OCI-LY7 (cell line): ENCODE measurements at regions not wholly inside any gene's neighbourhood (a gene's known extent, or its start where the extent isn't known, plus 50 kb on each side); places are given as distances from the start of the nearest gene placed in this dataset.

Source experiments
- CTCF ChIP-seq: fragments of 200-600 bp; sonication (generic); conservative IDR thresholded peaks from 2 replicates; pipeline ENCODE4 v1.5.1; 2014; ENCODE audit warnings: mild to moderate bottlenecking, antibody characterized with exemption, low read length, moderate library complexity, mixed read lengths
- EZH2phosphoT487 ChIP-seq: fragments of 200-600 bp; sonication (generic); IDR thresholded peaks from 2 replicates; pipeline ENCODE4 v1.6.1; 2018; ENCODE audit warnings: low read depth, borderline replicate concordance, mild to moderate bottlenecking, mixed run types, antibody characterized with exemption, low read length, moderate library complexity, mixed read lengths

GRCh38 chr2:181235683-181236459 lies 221.3 kb upstream of the ITGA4 start:
- no peak for TF ChIP-seq CTCF
- no peak for TF ChIP-seq EZH2phosphoT487
